Stomach (tissue), 8 donors: ENCODE measurements at regions not wholly inside any gene's neighbourhood (a gene's known extent, or its start where the extent isn't known, plus 50 kb on each side); places are given as distances from the start of the nearest gene placed in this dataset.
"Not testable (repeated sequence)": the region's sequence is repeated elsewhere in the genome, so short reads cannot be mapped to it uniquely, and the experiment has no call there.

ENCODE experiments used
- DNase-seq, 2 donors: peaks; one replicate each; pipeline versions ENCODE4 v3.0.0 to v3.0.0-alpha.2; 2013 to 2019
- H3K27ac ChIP-seq, 5 donors: fragments of 200-600 bp in 4 of 5; sonication (generic) in 4 of 5; one replicate each; pipeline ENCODE4 v1.5.1; 2013 to 2019; ENCODE audit warnings: mild to moderate bottlenecking in 1 of 5, moderate library complexity in 1 of 5
- H3K27me3 ChIP-seq, 3 donors: fragments of 200-600 bp; sonication (generic); one replicate each; pipeline ENCODE4 v1.5.1; 2017 to 2019; ENCODE audit warnings: mixed run types in 1 of 3
- H3K36me3 ChIP-seq, 4 donors: fragments of 200-600 bp; sonication (generic); 1 replicate in 3 of 4; 2 replicates in 1 of 4; pipeline ENCODE4 v1.5.1; 2016 to 2019
- H3K4me1 ChIP-seq, 4 donors: fragments of 200-600 bp; sonication (generic); one replicate each; pipeline ENCODE4 v1.5.1; 2016 to 2019
- H3K4me3 ChIP-seq, 4 donors: fragments of 200-600 bp; sonication (generic) in 3 of 4; one replicate each; pipeline ENCODE4 v1.5.1; 2016 to 2019; ENCODE audit warnings: mild to moderate bottlenecking in 1 of 4
- H3K9me3 ChIP-seq, 4 donors: fragments of 200-600 bp; sonication (generic); one replicate each; pipeline ENCODE4 v1.5.1; 2016 to 2019
- EP300 ChIP-seq: sonication (generic); formaldehyde crosslinking; IDR thresholded peaks from one replicate; pipeline ENCODE4 v1.6.1; 2017; ENCODE audit warnings: antibody characterized with exemption
- WGBS, 5 donors: extraction: QIAGEN DNeasy Blood & Tissue Kit in 3 of 5; methylation state at CpG; one replicate each; pipeline versions ENCODE4 v1.1.5 to v1.1.7; 2013 to 2018; 5-methylcytosine and 5-hydroxymethylcytosine counted together
- intact Hi-C: fragments of 100-400 bp; cut with DNase I; formaldehyde crosslinking; loops from one replicate; pipeline ENCODE4 v1.15.1; 2023; ENCODE audit warnings: low total_unique reads
- TF ChIP-seq, protein P1 (sequence below), 7 experiments: fragments of 450-650 bp in 4 of 7; fragments of 200-600 bp in 3 of 7; sonication (generic) in 3 of 7; IDR thresholded peaks; one replicate each; pipeline ENCODE4 v1.5.1; 2016 to 2019; ENCODE audit warnings: antibody characterized with exemption in 7 of 7, control low read depth in 2 of 7, mild to moderate bottlenecking in 1 of 7
- donor health status: healthy with polysubstance abuse.
- donor health status: Bipolar disorder and iron deficiency.
- donor health status: healthy.

DNA sequence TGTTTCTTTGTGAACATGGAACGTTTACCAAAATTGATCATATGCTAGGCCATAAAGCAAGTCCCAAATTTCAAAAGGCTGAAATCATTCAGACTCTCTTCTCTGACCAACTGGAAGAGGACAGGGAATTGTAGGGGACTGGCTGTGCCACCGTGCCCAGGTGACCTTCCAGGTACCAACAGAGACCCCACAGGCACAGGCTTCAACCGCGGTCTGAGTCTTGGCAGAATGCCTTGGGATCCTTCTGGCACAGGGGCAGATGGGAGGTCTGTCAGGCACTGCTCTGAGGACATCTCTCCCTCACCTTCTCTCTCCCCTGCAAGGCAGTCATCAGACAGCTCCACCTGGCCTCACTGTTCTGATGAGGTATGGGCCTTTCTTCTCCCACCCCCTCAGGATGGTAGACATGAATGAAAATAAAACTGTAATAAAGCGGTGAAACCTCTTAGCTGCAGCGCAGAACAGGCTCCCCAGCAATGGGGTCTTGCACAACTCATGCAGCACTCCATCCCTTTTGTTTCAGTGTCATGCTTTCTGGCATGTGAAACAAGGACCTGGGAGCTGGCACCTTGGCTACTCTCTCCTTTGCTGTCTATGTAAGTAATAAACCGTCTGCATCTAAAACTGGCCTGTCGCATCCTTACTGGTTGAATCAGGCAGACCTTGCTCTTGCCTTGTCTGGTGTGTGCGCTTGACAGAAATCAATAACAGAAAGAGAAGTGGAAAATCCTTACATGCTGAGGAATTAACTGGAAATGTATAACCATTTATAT, 289.2 kb downstream of the KLF13 start:
- H3K36me3 ChIP-seq, result no peaks in the 10 kb centered on the region
- no peak for DNase-seq

DNA sequence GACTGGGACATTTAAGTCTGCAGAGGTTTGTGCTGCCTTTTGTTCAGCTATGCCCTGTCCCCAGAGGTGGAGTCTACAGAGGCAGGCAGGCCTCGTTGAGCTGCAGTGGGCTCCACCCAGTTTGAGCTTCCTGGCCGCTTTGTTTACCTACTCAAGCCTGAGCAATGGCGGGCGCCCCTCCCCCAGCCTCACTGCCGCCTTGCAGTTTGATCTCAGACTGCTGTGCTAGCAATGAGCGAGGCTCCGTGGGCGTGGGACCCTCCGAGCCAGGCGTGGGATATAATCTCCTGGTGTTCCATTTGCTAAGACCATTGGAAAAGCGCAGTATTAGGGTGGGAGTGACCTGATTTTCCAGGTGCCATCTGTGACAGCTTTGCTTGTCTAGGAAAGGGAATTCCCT, 296.7 kb downstream of the KLF13 start:
- peaks cover 0 to 16% (median 11%) of the 10 kb centered on the region in 4 donors for H3K9me3 ChIP-seq
- H3K27me3 ChIP-seq, H3K27ac ChIP-seq, H3K4me3 ChIP-seq, DNase-seq, intact Hi-C loops, H3K4me1 ChIP-seq, H3K36me3 ChIP-seq: not testable (repeated sequence)
- WGBS, 5 donors, result 78 to 86% (median 79%) methylated on average over 9 to 11 of the region's 11 CpGs

More for the DNA sequence above, 289.2 kb downstream of the KLF13 start:
- TF ChIP-seq, protein P1, sequence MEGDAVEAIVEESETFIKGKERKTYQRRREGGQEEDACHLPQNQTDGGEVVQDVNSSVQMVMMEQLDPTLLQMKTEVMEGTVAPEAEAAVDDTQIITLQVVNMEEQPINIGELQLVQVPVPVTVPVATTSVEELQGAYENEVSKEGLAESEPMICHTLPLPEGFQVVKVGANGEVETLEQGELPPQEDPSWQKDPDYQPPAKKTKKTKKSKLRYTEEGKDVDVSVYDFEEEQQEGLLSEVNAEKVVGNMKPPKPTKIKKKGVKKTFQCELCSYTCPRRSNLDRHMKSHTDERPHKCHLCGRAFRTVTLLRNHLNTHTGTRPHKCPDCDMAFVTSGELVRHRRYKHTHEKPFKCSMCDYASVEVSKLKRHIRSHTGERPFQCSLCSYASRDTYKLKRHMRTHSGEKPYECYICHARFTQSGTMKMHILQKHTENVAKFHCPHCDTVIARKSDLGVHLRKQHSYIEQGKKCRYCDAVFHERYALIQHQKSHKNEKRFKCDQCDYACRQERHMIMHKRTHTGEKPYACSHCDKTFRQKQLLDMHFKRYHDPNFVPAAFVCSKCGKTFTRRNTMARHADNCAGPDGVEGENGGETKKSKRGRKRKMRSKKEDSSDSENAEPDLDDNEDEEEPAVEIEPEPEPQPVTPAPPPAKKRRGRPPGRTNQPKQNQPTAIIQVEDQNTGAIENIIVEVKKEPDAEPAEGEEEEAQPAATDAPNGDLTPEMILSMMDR (IDR thresholded peaks at IDR 0.05), result no peak
- no peak for TF ChIP-seq EP300
- H3K9me3 ChIP-seq, result peaks cover 0 to 13% (median 5%) of the 10 kb centered on the region in 4 donors
- intact Hi-C loops, result no loop called here
- WGBS, 5 donors, result 84 to 89% (median 87%) methylated on average over 9 of the region's 9 CpGs
- H3K4me3 ChIP-seq, result no peak overlapping the region
- no peaks in the 10 kb centered on the region for H3K4me1 ChIP-seq
- H3K27me3 ChIP-seq, result no peaks in the 10 kb centered on the region
- H3K27ac ChIP-seq, result no peak overlapping the region

DNA sequence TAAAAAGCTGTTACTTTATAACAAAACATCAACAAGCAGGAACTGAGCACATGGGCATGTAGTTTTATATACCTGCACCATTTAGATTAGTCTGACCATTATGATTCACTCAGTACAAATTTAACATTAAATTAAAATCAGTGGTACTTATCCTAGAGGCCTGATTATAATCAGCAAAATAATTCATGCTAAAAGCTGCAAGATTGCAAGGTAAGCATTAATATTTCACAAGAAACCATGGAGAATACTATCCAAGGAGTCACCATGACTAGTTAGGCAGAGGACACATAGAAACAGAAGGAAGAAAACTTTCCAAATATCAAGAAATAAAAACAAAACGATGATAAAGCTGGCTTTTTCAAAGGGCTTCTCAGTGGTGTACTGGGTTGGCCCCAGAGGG, 297.5 kb downstream of the KLF13 start:
- H3K27ac ChIP-seq, H3K4me3 ChIP-seq, DNase-seq, H3K27me3 ChIP-seq, intact Hi-C loops, H3K36me3 ChIP-seq, H3K4me1 ChIP-seq: not testable (repeated sequence)
- peaks cover 0 to 16% (median 11%) of the 10 kb centered on the region in 4 donors for H3K9me3 ChIP-seq
- 63 to 100% (median 74%) methylated on average over 1 of the region's 1 CpG for WGBS, 5 donors

DNA sequence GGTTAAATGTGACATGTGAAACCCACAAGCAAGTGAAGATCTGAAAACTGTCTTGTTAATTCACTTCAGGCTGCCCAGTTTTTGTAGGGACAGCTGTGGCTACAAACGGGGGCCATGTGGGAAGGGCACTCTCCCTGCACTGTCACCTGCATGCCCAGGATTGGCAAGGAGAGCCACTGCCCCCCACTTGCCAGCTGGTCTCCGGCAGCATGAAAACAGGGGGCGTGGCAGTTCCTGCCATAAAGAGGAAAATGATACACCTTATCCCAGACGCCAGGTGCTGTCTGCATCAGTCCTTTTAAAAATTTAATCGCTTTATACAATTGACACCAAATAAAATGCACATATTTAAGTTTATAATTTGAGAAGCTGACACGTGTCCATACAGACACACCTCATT, 309.1 kb downstream of the KLF13 start:
- WGBS, 5 donors, result 55 to 74% (median 63%) methylated on average over 6 of the region's 6 CpGs
- H3K9me3 ChIP-seq, result peaks cover 3 to 22% (median 8%) of the 10 kb centered on the region in 4 donors
- DNase-seq, H3K4me3 ChIP-seq, H3K4me1 ChIP-seq, H3K27me3 ChIP-seq, H3K27ac ChIP-seq, H3K36me3 ChIP-seq, intact Hi-C loops: not testable (repeated sequence)

DNA sequence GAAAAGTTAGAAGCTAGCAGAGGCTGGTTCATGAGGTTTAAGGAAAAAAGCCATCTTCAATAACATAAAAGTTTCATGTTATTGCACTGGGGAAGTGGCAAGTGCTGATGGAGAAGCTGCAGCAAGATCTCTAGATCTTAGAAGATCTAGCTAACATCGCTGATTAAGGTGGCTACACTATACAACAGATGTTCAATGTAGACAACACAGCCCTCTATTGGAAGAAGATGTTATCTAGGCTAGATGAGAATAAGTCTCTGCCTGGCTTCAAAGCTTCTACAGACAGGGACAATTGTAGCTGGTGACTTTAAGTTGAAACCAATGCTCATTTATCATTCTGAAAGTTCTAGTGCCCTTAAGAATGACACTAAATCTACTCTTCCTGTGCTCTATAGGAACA, 310.3 kb downstream of the KLF13 start:
- H3K4me3 ChIP-seq, H3K27me3 ChIP-seq, H3K36me3 ChIP-seq, H3K4me1 ChIP-seq, H3K27ac ChIP-seq, DNase-seq, intact Hi-C loops: not testable (repeated sequence)
- WGBS, 5 donors, result 78 to 83% (median 79%) methylated on average over 1 of the region's 1 CpG
- peaks cover 3 to 22% (median 8%) of the 10 kb centered on the region in 4 donors for H3K9me3 ChIP-seq

DNA sequence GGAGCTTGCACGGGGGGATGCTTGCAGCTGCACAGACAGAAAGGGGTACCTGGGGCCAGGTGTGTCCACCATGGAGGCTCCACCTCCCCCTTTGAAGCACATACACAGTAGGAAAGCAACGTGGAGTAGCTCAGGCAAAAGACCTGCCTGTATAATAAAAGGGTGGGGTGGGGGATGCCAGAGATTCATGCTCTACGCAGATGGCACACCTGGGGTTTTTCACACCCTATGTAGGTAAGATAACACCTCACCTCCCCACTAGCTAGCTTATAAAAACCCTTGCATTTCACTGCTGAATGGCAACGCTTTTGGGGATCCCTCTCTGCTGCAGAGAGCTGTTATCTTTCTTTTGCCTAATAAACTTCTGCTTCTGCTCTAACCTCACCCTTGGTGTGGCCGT, 317.3 kb downstream of the KLF13 start:
- WGBS, 5 donors, result 57 to 79% (median 70%) methylated on average over 2 to 5 of the region's 5 CpGs
- H3K4me3 ChIP-seq, intact Hi-C loops, DNase-seq, H3K4me1 ChIP-seq, H3K36me3 ChIP-seq, H3K27me3 ChIP-seq, H3K9me3 ChIP-seq, H3K27ac ChIP-seq: not testable (repeated sequence)

DNA sequence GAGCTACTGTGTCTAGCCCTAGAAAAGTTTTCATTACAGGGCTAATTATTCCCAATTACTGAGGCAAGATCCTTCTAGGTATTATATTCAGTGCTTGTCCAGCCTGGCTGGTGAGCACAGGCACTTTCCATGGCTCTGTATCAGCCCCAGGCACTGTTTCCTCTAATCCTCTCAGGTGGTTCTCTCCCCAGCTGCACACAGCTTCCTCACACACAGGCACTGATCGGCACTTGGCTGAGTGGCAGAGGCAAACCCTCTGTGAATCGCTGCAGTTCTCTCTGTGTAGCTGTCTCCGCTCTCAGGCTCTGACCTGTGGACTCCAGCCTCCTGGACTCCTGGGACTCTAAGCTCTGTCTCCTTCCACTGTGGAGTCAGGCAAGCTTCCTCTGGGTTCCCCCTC, 318.1 kb downstream of the KLF13 start:
- H3K36me3 ChIP-seq, H3K27me3 ChIP-seq, H3K4me1 ChIP-seq, H3K27ac ChIP-seq, H3K9me3 ChIP-seq, DNase-seq, intact Hi-C loops, H3K4me3 ChIP-seq: not testable (repeated sequence)
- 64 to 100% (median 72%) methylated on average over 1 to 3 of the region's 3 CpGs for WGBS, 5 donors

DNA sequence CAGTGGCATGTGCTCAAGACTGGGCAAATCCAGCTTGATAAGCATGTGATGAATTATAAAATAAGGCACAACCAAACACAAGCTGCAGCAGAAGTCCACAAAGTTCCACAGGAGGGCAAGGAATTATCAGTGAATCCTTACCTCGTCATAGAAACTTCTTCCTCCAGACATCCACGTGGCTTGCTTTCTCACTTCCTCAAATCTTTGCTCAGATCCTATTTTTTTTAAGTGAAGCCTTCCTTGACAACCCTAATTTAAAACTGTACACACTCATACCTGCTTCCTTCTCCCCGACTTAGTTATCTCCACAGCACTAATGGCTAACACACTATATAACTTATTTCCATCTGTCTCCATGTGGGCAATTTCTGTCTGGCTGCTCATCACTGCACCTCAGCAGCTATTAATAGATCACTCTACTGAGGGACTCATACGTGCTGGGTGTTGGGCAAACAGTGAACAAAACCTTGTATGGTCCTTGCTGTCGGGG, 320.7 kb downstream of the KLF13 start:
- H3K4me1 ChIP-seq, DNase-seq, H3K27ac ChIP-seq, H3K27me3 ChIP-seq, H3K36me3 ChIP-seq, H3K9me3 ChIP-seq, intact Hi-C loops, H3K4me3 ChIP-seq: not testable (repeated sequence)
- WGBS, 5 donors, result 53 to 67% (median 59%) methylated on average over 3 to 4 of the region's 5 CpGs

DNA sequence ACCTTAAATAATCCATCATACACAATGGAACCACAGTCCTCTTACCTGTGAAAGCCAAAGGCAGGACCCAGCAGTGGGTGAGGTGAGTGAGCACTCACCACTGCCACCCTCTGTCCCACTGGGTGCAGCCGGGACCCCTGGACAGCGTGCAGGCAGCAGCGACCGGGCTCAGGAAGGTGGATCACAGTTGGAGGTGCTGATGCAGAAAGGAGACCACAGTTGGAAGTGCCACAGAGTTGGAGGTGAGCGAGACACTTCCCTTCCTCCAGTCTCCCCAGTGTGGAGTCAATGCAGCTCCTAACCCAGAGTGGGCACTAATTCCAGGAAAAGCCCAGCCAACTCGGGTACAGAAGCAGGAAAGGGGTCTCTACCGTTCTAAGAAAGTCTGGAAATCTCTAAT, 323.0 kb downstream of the KLF13 start:
- H3K27me3 ChIP-seq, H3K4me1 ChIP-seq, H3K9me3 ChIP-seq, intact Hi-C loops, DNase-seq, H3K4me3 ChIP-seq, H3K27ac ChIP-seq, H3K36me3 ChIP-seq: not testable (repeated sequence)
- 69 to 87% (median 83%) methylated on average over 5 to 7 of the region's 7 CpGs for WGBS, 5 donors
